ENCODE measurements at regions not wholly inside any gene's neighbourhood (a gene's known extent, or its start where the extent isn't known, plus 50 kb on each side); places are given as distances from the start of the nearest gene placed in this dataset.

DNA sequence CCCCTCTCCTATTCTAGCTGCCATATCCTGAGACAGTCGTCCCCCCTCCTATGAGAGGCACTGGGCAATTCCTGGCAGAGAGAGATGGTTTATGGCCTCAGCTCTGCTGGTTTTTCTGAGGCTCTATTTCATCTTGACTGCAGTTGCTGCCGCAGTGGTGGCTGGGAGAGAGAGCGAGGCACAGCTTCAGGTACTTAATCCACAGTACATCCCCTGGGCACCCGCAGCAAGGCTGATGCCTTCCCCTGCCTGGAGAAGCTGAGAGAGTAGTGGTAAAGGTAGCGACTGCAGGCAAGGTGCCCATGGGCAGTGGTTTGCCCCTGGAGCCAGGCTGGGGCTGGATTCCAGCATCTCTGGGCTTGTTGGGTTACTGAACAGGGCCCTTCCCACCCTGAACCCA, 324.7 kb downstream of the RPS24 start:
- Histone ChIP-seq H3K9me3 (ENCODE audit: control insufficient read depth in 3 of 3, low read length in 3 of 3) (no peaks in the 10 kb centered on the region), H3K36me3 (ENCODE audit: control insufficient read depth in 3 of 3, insufficient read depth in 3 of 3, low read length in 3 of 3) (no peaks in the 10 kb centered on the region), H3K27ac (ENCODE audit: low read depth, low read length) (no peak overlapping the region), H3K4me1 (ENCODE audit: control insufficient read depth in 3 of 3, insufficient read depth in 3 of 3, low read length in 3 of 3) (peaks cover 0 to 10% (median 0%) of the 10 kb centered on the region in 3 donors), H3K27me3 (ENCODE audit: control insufficient read depth in 3 of 3, insufficient read depth in 3 of 3, low read length in 3 of 3) (peaks cover 0 to 2% (median 0%) of the 10 kb centered on the region in 3 donors), H3K9ac (ENCODE audit: low read depth in 1 of 3, low read length in 3 of 3) (no peak overlapping the region), H3K4me3 (ENCODE audit: low read length in 3 of 3) (no peak overlapping the region)

DNA sequence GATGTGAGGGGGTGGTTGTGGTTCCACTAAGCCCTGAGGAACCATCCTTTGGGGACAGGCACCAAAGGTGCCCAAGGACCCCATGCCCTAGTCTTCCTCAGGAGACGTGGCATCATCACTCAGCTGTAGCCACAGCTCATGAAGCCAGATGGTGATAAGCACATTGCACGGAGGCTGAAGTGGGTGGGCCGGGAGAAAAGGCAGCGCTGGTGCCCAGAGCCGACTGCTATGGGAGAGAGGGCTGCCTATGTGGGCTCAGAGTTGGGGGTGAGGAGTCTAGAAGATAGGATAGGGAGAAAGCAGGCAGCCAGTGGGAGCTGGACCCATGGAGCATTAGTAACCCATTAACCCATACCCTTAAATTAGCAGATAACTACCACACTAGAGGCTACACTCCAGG, 325.3 kb downstream of the RPS24 start:
- Histone ChIP-seq H3K4me3 (ENCODE audit: low read length in 3 of 3) (no peak overlapping the region), H3K9ac (ENCODE audit: low read depth in 1 of 3, low read length in 3 of 3) (no peak overlapping the region), H3K27ac (ENCODE audit: low read depth, low read length) (no peak overlapping the region), H3K27me3 (ENCODE audit: control insufficient read depth in 3 of 3, insufficient read depth in 3 of 3, low read length in 3 of 3) (peaks cover 0 to 2% (median 0%) of the 10 kb centered on the region in 3 donors), H3K9me3 (ENCODE audit: control insufficient read depth in 3 of 3, low read length in 3 of 3) (no peaks in the 10 kb centered on the region), H3K4me1 (ENCODE audit: control insufficient read depth in 3 of 3, insufficient read depth in 3 of 3, low read length in 3 of 3) (peaks cover 0 to 10% (median 0%) of the 10 kb centered on the region in 3 donors), H3K36me3 (ENCODE audit: control insufficient read depth in 3 of 3, insufficient read depth in 3 of 3, low read length in 3 of 3) (no peaks in the 10 kb centered on the region)

DNA sequence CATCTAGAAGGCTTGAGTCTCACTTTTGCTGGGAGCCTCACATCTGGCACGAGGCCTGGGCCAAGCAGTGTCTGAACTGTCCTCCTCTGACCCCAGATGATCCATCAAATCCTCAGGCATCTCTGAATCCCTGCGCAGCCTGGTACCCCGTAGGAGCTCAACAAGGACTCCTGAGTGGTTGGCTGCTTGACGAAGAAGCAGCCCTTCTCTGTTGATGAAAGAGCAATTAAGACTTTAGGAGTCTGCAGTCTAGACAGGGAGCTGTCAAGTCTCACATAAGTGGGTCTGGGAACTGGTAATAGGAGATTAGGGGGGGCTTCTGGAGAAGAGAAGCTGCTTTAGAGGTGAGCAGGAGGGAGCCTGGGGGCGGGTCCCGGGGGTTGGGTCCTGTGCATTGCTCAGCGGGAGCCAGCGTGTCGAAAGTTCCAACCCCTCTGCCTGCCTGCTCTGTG, 326.0 kb downstream of the RPS24 start:
- Histone ChIP-seq H3K27me3 (ENCODE audit: control insufficient read depth in 3 of 3, insufficient read depth in 3 of 3, low read length in 3 of 3) (peaks cover 0 to 3% (median 0%) of the 10 kb centered on the region in 3 donors), H3K4me3 (ENCODE audit: low read length in 3 of 3) (no peak overlapping the region), H3K9ac (ENCODE audit: low read depth in 1 of 3, low read length in 3 of 3) (no peak overlapping the region), H3K4me1 (ENCODE audit: control insufficient read depth in 3 of 3, insufficient read depth in 3 of 3, low read length in 3 of 3) (peaks cover 0 to 10% (median 0%) of the 10 kb centered on the region in 3 donors), H3K9me3 (ENCODE audit: control insufficient read depth in 3 of 3, low read length in 3 of 3) (no peaks in the 10 kb centered on the region), H3K36me3 (ENCODE audit: control insufficient read depth in 3 of 3, insufficient read depth in 3 of 3, low read length in 3 of 3) (no peaks in the 10 kb centered on the region), H3K27ac (ENCODE audit: low read depth, low read length) (no peak overlapping the region)

DNA sequence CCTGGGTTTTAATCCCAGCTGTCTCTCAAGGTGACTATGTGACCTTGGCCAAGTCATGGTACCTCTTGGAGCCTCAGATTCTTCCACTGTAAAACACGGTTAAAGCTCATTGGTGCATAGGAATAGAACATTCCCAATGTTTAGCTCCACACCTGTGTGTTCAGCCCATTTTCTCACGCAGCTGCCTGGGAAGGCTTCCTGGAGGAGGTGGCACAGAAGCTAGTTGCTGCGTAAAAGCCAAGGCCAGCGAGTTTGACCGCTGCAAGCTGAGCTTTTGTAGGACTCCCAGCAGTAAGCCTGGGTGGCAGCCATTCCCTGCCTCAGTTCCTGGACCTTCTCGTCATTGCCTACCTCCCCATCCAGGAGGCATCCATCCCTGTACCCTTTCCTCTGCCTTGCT, 326.6 kb downstream of the RPS24 start:
- no peaks in the 10 kb centered on the region for H3K9me3 ChIP-seq (ENCODE audit: control insufficient read depth in 3 of 3, low read length in 3 of 3)
- peaks cover 0 to 10% (median 0%) of the 10 kb centered on the region in 3 donors for H3K4me1 ChIP-seq (ENCODE audit: control insufficient read depth in 3 of 3, insufficient read depth in 3 of 3, low read length in 3 of 3)
- H3K27ac ChIP-seq (ENCODE audit: low read depth, low read length): no peak overlapping the region
- no peak overlapping the region for H3K9ac ChIP-seq (ENCODE audit: low read depth in 1 of 3, low read length in 3 of 3)
- no peaks in the 10 kb centered on the region for H3K36me3 ChIP-seq (ENCODE audit: control insufficient read depth in 3 of 3, insufficient read depth in 3 of 3, low read length in 3 of 3)
- no peak overlapping the region for H3K4me3 ChIP-seq (ENCODE audit: low read length in 3 of 3)
- H3K27me3 ChIP-seq (ENCODE audit: control insufficient read depth in 3 of 3, insufficient read depth in 3 of 3, low read length in 3 of 3): peaks cover 0 to 5% (median 0%) of the 10 kb centered on the region in 3 donors

DNA sequence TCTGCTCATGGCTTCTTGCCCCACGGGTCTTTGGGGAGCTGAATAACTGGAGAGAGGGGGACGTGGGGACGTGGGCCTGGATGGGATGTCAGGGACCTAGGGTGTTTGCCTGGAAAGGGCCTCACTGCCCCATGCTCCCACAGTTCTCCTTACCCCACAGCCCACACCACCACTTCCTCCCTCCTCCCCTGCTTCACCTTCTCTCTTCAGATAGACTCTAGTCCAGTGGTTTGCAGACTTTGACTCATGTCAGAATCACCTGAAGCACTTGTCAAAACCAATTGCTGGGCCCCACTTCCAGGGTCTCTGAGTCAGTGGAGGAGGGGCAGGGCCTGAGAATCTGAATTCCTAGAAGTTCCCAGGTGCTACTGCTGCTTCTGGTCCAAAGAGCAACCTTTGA, 327.4 kb downstream of the RPS24 start:
- Histone ChIP-seq H3K4me3 (ENCODE audit: low read length in 3 of 3) (no peak overlapping the region), H3K4me1 (ENCODE audit: control insufficient read depth in 3 of 3, insufficient read depth in 3 of 3, low read length in 3 of 3) (peaks cover 0 to 10% (median 0%) of the 10 kb centered on the region in 3 donors), H3K9me3 (ENCODE audit: control insufficient read depth in 3 of 3, low read length in 3 of 3) (no peaks in the 10 kb centered on the region), H3K36me3 (ENCODE audit: control insufficient read depth in 3 of 3, insufficient read depth in 3 of 3, low read length in 3 of 3) (no peaks in the 10 kb centered on the region), H3K27me3 (ENCODE audit: control insufficient read depth in 3 of 3, insufficient read depth in 3 of 3, low read length in 3 of 3) (peaks cover 0 to 5% (median 0%) of the 10 kb centered on the region in 3 donors), H3K27ac (ENCODE audit: low read depth, low read length) (no peak overlapping the region), H3K9ac (ENCODE audit: low read depth in 1 of 3, low read length in 3 of 3) (no peak overlapping the region)

DNA sequence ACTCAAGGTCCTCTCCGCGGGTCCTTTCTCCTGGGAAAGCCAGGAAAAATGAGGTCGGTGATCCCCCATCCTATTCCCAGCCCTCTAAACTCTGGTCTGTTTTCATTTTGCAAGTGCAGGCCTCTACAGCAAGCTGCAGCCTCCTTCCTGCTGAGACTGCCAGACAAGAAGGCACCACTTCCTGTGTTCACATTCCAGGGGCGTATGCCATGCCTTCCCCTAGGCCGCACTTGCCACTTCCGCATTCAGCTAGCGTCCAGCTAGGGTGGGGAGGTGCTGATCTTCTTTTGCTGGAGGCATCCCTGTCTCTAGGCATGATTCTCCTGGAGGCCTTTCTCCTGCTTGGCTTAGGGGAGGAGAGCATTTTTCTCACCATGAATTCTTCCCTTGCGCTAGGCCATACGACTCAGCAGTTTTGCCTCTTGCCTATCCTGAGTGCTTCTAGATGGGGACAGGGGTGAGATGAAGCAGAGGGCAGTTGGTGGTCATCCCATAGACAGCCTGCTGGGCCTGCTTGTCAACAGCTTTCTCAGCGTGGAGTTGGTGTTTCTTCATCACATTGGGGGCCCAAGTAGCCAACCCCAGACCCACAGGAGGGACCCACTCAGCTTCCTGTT, 328.9 kb downstream of the RPS24 start:
- H3K9ac ChIP-seq (ENCODE audit: low read depth in 1 of 3, low read length in 3 of 3): no peak overlapping the region
- no peak overlapping the region for H3K27ac ChIP-seq (ENCODE audit: low read depth, low read length)
- H3K4me1 ChIP-seq (ENCODE audit: control insufficient read depth in 3 of 3, insufficient read depth in 3 of 3, low read length in 3 of 3): peaks cover 0 to 7% (median 0%) of the 10 kb centered on the region in 3 donors
- H3K36me3 ChIP-seq (ENCODE audit: control insufficient read depth in 3 of 3, insufficient read depth in 3 of 3, low read length in 3 of 3): no peaks in the 10 kb centered on the region
- peaks cover 0 to 9% (median 0%) of the 10 kb centered on the region in 3 donors for H3K27me3 ChIP-seq (ENCODE audit: control insufficient read depth in 3 of 3, insufficient read depth in 3 of 3, low read length in 3 of 3)
- no peaks in the 10 kb centered on the region for H3K9me3 ChIP-seq (ENCODE audit: control insufficient read depth in 3 of 3, low read length in 3 of 3)
- no peak overlapping the region for H3K4me3 ChIP-seq (ENCODE audit: low read length in 3 of 3)

DNA sequence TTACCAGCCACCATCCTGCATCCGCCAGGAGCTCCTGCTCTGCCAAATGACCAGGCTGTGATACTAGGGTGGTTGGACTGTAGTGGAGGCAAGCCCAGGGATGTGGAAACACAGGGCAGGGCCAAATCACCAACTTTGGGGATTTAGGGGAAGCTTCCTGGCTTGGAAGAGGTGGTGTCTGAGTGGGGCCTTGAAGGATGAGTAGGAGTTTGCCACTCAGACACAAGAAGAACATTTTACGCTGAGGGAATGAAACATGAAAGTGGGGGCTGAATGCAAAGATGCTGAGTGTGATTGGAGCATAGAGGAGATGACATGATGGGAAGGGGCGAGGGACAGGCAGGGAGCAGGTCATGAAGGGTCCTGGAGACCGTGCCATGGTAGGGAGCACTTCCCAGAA, 329.5 kb downstream of the RPS24 start:
- no peak overlapping the region for H3K27ac ChIP-seq (ENCODE audit: low read depth, low read length)
- no peak overlapping the region for H3K9ac ChIP-seq (ENCODE audit: low read depth in 1 of 3, low read length in 3 of 3)
- H3K36me3 ChIP-seq (ENCODE audit: control insufficient read depth in 3 of 3, insufficient read depth in 3 of 3, low read length in 3 of 3): no peaks in the 10 kb centered on the region
- peaks cover 0 to 9% (median 0%) of the 10 kb centered on the region in 3 donors for H3K27me3 ChIP-seq (ENCODE audit: control insufficient read depth in 3 of 3, insufficient read depth in 3 of 3, low read length in 3 of 3)
- H3K9me3 ChIP-seq (ENCODE audit: control insufficient read depth in 3 of 3, low read length in 3 of 3): no peaks in the 10 kb centered on the region
- no peak overlapping the region for H3K4me3 ChIP-seq (ENCODE audit: low read length in 3 of 3)
- H3K4me1 ChIP-seq (ENCODE audit: control insufficient read depth in 3 of 3, insufficient read depth in 3 of 3, low read length in 3 of 3): peaks cover 0 to 7% (median 0%) of the 10 kb centered on the region in 3 donors

DNA sequence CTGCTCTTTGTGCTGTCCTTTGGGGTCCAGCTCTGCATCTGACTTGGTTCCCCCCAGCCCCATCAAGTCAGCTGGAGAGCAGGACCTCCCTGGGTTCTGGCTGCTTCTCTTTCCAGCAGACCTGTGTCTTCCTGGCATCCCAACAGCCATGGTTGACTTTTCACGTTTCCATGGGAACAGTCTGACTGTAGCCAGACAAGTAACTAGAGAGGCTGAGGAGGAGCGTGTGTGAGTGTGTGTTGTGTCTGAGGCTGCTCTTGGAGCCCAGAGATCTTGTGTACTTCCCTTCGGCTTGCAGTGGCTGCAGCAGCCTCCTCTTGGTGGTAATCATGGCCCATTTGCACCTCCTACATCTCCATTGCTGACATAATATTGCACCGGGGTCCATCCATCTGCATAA, 332.0 kb downstream of the RPS24 start:
- H3K36me3 ChIP-seq (ENCODE audit: control insufficient read depth in 3 of 3, insufficient read depth in 3 of 3, low read length in 3 of 3): no peaks in the 10 kb centered on the region
- no peak overlapping the region for H3K4me3 ChIP-seq (ENCODE audit: low read length in 3 of 3)
- no peak overlapping the region for H3K9ac ChIP-seq (ENCODE audit: low read depth in 1 of 3, low read length in 3 of 3)
- no peaks in the 10 kb centered on the region for H3K9me3 ChIP-seq (ENCODE audit: control insufficient read depth in 3 of 3, low read length in 3 of 3)
- peaks cover 0 to 13% (median 1%) of the 10 kb centered on the region in 3 donors for H3K27me3 ChIP-seq (ENCODE audit: control insufficient read depth in 3 of 3, insufficient read depth in 3 of 3, low read length in 3 of 3)
- no peak overlapping the region for H3K27ac ChIP-seq (ENCODE audit: low read depth, low read length)
- H3K4me1 ChIP-seq (ENCODE audit: control insufficient read depth in 3 of 3, insufficient read depth in 3 of 3, low read length in 3 of 3): no peaks in the 10 kb centered on the region

DNA sequence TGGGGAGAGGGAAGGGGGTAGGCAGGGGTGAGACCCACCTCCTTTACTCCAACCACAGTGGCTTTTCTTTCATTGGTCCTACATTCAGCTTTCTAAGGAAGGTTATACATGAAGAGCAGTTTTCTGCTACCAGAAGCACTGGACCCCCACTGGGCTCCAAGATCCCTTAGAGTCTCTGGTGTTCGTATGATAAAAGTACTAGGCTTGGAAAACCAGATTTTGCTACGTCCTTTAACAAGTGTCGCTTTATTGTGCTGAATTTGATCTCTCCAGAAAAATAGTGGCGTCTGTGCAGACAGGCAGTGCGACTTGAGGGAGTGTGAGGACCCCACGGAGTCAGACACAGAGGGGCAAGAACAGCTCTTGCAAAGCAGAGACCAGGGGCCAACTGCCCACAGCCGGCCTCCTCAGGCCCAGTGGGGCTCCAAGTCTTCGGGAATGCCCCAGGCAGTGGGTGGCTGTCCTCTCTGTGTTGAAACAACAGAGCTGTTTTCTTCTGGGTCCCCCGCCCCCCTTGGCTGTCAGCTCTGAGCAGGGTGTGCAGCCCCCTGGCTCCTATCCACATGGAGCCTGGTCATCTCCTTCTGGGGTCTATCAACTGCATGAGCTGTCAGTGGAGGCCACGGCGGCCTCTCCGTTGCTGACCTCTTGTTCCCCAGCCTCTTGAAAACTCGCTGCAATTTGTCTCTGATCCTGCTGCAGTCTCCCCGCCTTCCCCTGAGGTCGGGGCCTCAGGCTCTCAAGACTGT, 333.2 kb downstream of the RPS24 start:
- Histone ChIP-seq H3K27ac (ENCODE audit: low read depth, low read length) (no peak overlapping the region), H3K27me3 (ENCODE audit: control insufficient read depth in 3 of 3, insufficient read depth in 3 of 3, low read length in 3 of 3) (peaks cover 0 to 11% (median 3%) of the 10 kb centered on the region in 3 donors), H3K4me3 (ENCODE audit: low read length in 3 of 3) (no peak overlapping the region), H3K36me3 (ENCODE audit: control insufficient read depth in 3 of 3, insufficient read depth in 3 of 3, low read length in 3 of 3) (no peaks in the 10 kb centered on the region), H3K9me3 (ENCODE audit: control insufficient read depth in 3 of 3, low read length in 3 of 3) (no peaks in the 10 kb centered on the region), H3K4me1 (ENCODE audit: control insufficient read depth in 3 of 3, insufficient read depth in 3 of 3, low read length in 3 of 3) (no peaks in the 10 kb centered on the region), H3K9ac (ENCODE audit: low read depth in 1 of 3, low read length in 3 of 3) (no peak overlapping the region)

DNA sequence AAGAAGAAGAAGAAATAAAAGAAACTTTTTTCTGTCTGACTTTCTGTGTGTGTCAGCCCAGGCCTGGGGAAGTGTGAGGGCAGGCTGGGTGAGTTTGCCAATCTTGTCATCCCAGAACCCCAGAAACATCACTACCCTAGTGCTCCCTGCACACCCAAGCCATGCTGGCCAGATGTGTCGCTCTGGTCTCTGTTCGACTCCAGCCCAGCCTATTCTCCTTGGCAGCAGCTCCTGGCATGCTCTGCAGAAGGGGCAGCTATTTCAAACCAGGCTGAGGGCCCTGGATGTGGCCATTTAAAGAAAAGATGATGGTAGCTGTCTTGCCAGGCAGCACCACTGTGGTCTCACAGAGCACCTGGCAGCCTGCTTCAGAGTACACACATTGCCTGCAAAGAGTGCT, 334.1 kb downstream of the RPS24 start:
- Histone ChIP-seq H3K4me1 (ENCODE audit: control insufficient read depth in 3 of 3, insufficient read depth in 3 of 3, low read length in 3 of 3) (no peaks in the 10 kb centered on the region), H3K36me3 (ENCODE audit: control insufficient read depth in 3 of 3, insufficient read depth in 3 of 3, low read length in 3 of 3) (no peaks in the 10 kb centered on the region), H3K27me3 (ENCODE audit: control insufficient read depth in 3 of 3, insufficient read depth in 3 of 3, low read length in 3 of 3) (peaks cover 0 to 11% (median 3%) of the 10 kb centered on the region in 3 donors), H3K4me3 (ENCODE audit: low read length in 3 of 3) (no peak overlapping the region), H3K27ac (ENCODE audit: low read depth, low read length) (no peak overlapping the region), H3K9me3 (ENCODE audit: control insufficient read depth in 3 of 3, low read length in 3 of 3) (no peaks in the 10 kb centered on the region), H3K9ac (ENCODE audit: low read depth in 1 of 3, low read length in 3 of 3) (no peak overlapping the region)
